ENCODE measurements at regions not wholly inside any gene's neighbourhood (a gene's known extent, or its start where the extent isn't known, plus 50 kb on each side); places are given as distances from the start of the nearest gene placed in this dataset.

DNA sequence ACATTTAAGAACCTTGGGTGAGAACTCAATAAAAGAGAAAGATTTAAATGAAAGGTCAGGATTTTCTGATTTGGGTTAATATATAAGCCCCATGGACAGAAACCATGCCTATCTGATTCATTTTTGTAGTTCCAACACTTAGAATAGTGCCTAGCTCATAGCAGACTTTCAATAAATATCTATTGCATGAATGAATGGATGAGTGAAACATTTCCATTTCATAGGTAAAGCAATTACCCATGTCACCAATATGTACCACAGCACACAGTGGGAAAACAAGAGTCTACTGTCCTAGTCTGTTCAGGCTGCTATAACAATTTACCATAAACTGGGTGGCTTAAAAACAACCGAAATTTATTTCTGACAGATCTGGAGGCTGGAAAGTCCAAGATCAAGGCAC lies 63.9 kb upstream of the PTPN13 start:
- DNase-seq = no peak

DNA sequence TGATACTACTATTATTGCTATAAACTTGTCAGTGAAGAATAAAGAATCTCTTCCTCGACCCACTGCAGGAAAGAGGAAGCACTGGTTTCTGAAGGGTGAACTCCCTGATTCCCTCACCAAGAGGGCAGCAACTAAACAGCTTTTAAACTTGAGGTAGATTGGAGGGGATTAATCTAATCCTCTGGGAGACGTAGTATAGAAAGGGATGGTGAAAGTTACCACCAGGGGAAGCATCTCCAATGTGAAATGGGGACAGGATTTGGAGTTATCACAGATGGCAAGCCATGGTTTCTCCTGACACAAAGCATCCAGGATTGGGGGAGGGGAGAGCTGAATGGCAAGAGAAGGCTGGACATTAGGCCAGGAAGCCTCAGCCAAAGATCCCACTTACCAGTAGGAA lies 62.7 kb upstream of the PTPN13 start:
- DNase-seq = no peak

DNA sequence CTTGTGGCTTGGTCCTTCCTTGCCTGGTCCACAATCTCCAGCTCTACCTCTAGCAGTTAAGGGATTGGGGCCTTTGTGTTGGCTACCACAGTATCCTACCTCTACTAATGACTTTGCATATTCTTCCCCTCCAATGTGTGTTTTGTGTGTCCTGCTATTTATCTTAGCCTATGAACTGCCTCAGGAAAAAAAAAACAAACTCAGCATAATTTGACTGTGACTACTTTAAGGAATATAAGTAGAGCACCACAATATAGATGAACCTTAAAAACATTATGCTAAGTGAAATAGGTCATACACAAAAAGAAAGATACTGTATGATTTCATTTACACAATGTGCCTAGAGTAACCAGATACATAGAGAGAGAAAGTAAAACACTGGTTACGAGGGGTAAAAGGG lies 61.3 kb upstream of the PTPN13 start:
- DNase-seq = no peak

DNA sequence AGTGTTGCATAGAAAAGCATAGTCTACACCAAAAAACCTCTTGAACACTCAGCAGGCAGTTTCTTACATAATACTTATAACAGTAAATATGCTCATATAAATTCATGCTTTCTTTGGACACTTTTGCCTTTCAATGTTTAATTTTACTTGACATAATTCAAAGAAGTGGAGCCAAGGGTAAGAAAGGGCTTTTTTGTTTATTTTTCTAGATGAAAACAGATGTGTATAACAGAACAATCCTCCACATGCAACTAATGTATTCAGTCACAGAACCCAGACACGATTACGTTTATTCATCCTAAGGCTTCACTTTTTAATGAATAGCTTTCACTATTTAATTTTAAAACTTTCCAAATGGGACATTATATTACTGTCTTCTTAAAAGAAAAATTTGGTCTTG lies 58.0 kb upstream of the PTPN13 start:
- no peak for DNase-seq

GRCh38 chr4:86542319-86543027 lies 51.6 kb upstream of the PTPN13 start:
- DNase-seq = no peak

DNA sequence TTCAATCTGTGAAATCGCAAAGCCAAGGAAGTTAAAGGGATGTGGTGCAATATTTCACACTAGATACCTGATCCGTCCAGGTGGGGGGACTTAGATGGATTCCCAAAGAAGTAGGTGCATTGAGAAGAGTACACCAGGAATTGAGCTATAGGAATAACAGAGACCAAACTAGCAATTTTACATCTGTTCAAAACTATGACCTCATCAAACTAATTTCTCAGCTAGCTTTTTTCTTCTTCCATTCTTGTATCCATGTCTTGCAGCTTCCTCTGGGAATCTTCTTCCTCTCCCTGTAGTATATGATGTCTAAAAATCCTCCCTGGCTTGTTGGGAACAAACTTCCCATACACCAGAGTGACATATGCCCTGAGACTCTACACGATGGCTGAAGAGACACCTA lies 51.0 kb upstream of the PTPN13 start:
- DNase-seq = no peak

GRCh38 chr4:86543560-86544309 lies 50.4 kb upstream of the PTPN13 start:
- DNase-seq = no peak

GRCh38 chr4:86544310-86544966 lies 49.7 kb upstream of the PTPN13 start:
- no peak for DNase-seq

Measured in activated CD4-positive, alpha-beta T cell treated with anti-CD3 and anti-CD28 coated beads for 48 hours (primary cell).